ENCODE measurements at regions not wholly inside any gene's neighbourhood (a gene's known extent, or its start where the extent isn't known, plus 50 kb on each side); places are given as distances from the start of the nearest gene placed in this dataset.
"Not testable (repeated sequence)": the region's sequence is repeated elsewhere in the genome, so short reads cannot be mapped to it uniquely, and the experiment has no call there.

- Histone ChIP-seq H3K9me3 (ENCODE audit: control insufficient read depth, low read length) (no peaks in the 10 kb centered on the region), H3K27ac (ENCODE audit: low read length) (no peak overlapping the region), H3K27me3 (ENCODE audit: control insufficient read depth, insufficient read depth) (no peaks in the 10 kb centered on the region), H3K4me3 (ENCODE audit: low read length) (no peak overlapping the region), H3K4me1 (ENCODE audit: control insufficient read depth, insufficient read depth, low read length) (no peaks in the 10 kb centered on the region)
- DNase-seq (no peak), ATAC-seq (no peak)
- intact Hi-C loops (cut with DNase I), result no loop called here
- 74% methylated on average over 5 of the region's 5 CpGs for WGBS
Measured at GRCh38 chr4:77347351-77347966, 190.5 kb downstream of the CCNG2 start.

GRCh38 chr4:77348815-77349214, 191.8 kb downstream of the CCNG2 start:
- ATAC-seq, result no peak
- intact Hi-C loops (cut with DNase I), result no loop called here

GRCh38 chr4:77349364-77349763, 192.4 kb downstream of the CCNG2 start:
- intact Hi-C loops (cut with DNase I), result no loop called here
- H3K9me3 ChIP-seq (ENCODE audit: control insufficient read depth, low read length), result no peaks in the 10 kb centered on the region

More at GRCh38 chr4:77348815-77349214, 191.8 kb downstream of the CCNG2 start:
- Histone ChIP-seq H3K27ac (ENCODE audit: low read length) (no peak overlapping the region), H3K27me3 (ENCODE audit: control insufficient read depth, insufficient read depth) (no peaks in the 10 kb centered on the region), H3K4me3 (ENCODE audit: low read length) (no peak overlapping the region), H3K9me3 (ENCODE audit: control insufficient read depth, low read length) (no peaks in the 10 kb centered on the region), H3K4me1 (ENCODE audit: control insufficient read depth, insufficient read depth, low read length) (no peaks in the 10 kb centered on the region)
- no peak for DNase-seq

DNA sequence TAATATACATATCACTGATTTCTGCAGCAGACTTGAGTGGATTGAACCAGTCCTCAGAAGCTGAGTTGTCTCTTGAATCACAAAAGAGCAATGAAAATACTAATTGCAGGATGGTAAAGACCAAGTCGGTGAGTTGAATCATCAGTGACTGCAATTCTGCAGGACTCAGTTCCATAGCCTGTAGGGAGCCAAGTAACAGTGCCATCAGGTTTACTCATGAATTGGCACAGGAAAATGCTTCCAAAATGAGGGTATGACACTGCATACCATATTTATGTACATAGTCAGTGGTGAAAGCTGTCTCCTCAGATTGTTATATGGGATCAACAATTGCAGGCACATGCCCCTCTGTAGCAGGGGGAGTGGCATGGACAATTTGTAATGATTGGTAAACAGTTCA, 192.8 kb downstream of the CCNG2 start:
- WGBS, result 85% methylated on average over 1 of the region's 1 CpG
- no peaks in the 10 kb centered on the region for H3K27me3 ChIP-seq (ENCODE audit: control insufficient read depth, insufficient read depth)
- ATAC-seq, result no peak
- no peaks in the 10 kb centered on the region for H3K9me3 ChIP-seq (ENCODE audit: control insufficient read depth, low read length)
- H3K4me3 ChIP-seq (ENCODE audit: low read length), result no peak overlapping the region
- no peaks in the 10 kb centered on the region for H3K4me1 ChIP-seq (ENCODE audit: control insufficient read depth, insufficient read depth, low read length)
- intact Hi-C loops (cut with DNase I), result no loop called here
- no peak overlapping the region for H3K27ac ChIP-seq (ENCODE audit: low read length)
- no peak for DNase-seq

More at GRCh38 chr4:77349364-77349763, 192.4 kb downstream of the CCNG2 start:
- ATAC-seq (no peak), DNase-seq (no peak)
- no peak overlapping the region for H3K27ac ChIP-seq (ENCODE audit: low read length)
- H3K27me3 ChIP-seq (ENCODE audit: control insufficient read depth, insufficient read depth), result no peaks in the 10 kb centered on the region
- no peak overlapping the region for H3K4me3 ChIP-seq (ENCODE audit: low read length)
- WGBS, result 80% methylated on average over 3 of the region's 3 CpGs
- H3K4me1 ChIP-seq (ENCODE audit: control insufficient read depth, insufficient read depth, low read length), result no peaks in the 10 kb centered on the region

- Histone ChIP-seq H3K27ac (ENCODE audit: low read length) (no peak overlapping the region), H3K4me3 (ENCODE audit: low read length) (no peak overlapping the region), H3K27me3 (ENCODE audit: control insufficient read depth, insufficient read depth) (no peaks in the 10 kb centered on the region), H3K9me3 (ENCODE audit: control insufficient read depth, low read length) (no peaks in the 10 kb centered on the region), H3K4me1 (ENCODE audit: control insufficient read depth, insufficient read depth, low read length) (no peaks in the 10 kb centered on the region)
- DNase-seq (no peak), ATAC-seq (no peak)
- WGBS, result 97% methylated on average over 1 of the region's 1 CpG
- intact Hi-C loops (cut with DNase I), result no loop called here
Measured at GRCh38 chr4:77352192-77352591, 195.2 kb downstream of the CCNG2 start.

GRCh38 chr4:77353724-77354315, 196.8 kb downstream of the CCNG2 start:
- ATAC-seq, result peak in 1 of 2 donors; percentile 25
- intact Hi-C loops (cut with DNase I); H3K9me3 ChIP-seq (ENCODE audit: control insufficient read depth, low read length); H3K27me3 ChIP-seq (ENCODE audit: control insufficient read depth, insufficient read depth); H3K4me3 ChIP-seq (ENCODE audit: low read length); DNase-seq; H3K4me1 ChIP-seq (ENCODE audit: control insufficient read depth, insufficient read depth, low read length); H3K27ac ChIP-seq (ENCODE audit: low read length): not testable (repeated sequence)
- 66% methylated on average over 4 of the region's 5 CpGs for WGBS

GRCh38 chr4:77354550-77354949, 197.5 kb downstream of the CCNG2 start:
- intact Hi-C loops (cut with DNase I), result no loop called here
- Histone ChIP-seq H3K27ac (ENCODE audit: low read length) (no peak overlapping the region), H3K27me3 (ENCODE audit: control insufficient read depth, insufficient read depth) (no peaks in the 10 kb centered on the region), H3K9me3 (ENCODE audit: control insufficient read depth, low read length) (no peaks in the 10 kb centered on the region), H3K4me1 (ENCODE audit: control insufficient read depth, insufficient read depth, low read length) (no peaks in the 10 kb centered on the region), H3K4me3 (ENCODE audit: low read length) (no peak overlapping the region)
- no peak for DNase-seq
- WGBS, result 38% methylated on average over 1 of the region's 1 CpG
- ATAC-seq, result no peak

DNA sequence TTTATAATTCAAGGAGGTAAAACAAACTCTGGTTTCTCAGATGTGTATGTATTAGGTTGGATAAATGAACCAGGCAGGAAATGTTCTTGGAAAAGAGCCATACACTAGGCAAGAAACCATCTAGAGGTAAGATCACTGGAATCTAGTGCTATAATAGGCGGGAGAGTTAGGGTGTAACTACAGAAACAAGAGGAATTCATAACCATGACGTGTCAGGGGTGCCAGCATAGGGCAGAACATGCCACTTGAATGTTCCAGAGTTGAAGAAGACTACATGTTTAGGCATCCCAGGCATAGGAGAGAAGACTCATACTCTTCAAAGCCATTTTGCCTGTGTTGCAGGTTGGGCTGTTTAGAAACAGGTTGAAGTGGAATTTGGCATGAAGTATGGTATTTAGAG, 198.7 kb downstream of the CCNG2 start:
- no peaks in the 10 kb centered on the region for H3K27me3 ChIP-seq (ENCODE audit: control insufficient read depth, insufficient read depth)
- H3K9me3 ChIP-seq (ENCODE audit: control insufficient read depth, low read length), result no peaks in the 10 kb centered on the region
- H3K27ac ChIP-seq (ENCODE audit: low read length), result no peak overlapping the region
- ATAC-seq, result no peak
- no peak for DNase-seq
- H3K4me1 ChIP-seq (ENCODE audit: control insufficient read depth, insufficient read depth, low read length), result no peaks in the 10 kb centered on the region
- intact Hi-C loops (cut with DNase I), result loop anchor here (5.0 kb wide), 1 partner anchor 113 kb away; no protein-coding TSS in a partner anchor
- 90% methylated on average over 2 of the region's 2 CpGs for WGBS
- H3K4me3 ChIP-seq (ENCODE audit: low read length), result no peak overlapping the region

DNA sequence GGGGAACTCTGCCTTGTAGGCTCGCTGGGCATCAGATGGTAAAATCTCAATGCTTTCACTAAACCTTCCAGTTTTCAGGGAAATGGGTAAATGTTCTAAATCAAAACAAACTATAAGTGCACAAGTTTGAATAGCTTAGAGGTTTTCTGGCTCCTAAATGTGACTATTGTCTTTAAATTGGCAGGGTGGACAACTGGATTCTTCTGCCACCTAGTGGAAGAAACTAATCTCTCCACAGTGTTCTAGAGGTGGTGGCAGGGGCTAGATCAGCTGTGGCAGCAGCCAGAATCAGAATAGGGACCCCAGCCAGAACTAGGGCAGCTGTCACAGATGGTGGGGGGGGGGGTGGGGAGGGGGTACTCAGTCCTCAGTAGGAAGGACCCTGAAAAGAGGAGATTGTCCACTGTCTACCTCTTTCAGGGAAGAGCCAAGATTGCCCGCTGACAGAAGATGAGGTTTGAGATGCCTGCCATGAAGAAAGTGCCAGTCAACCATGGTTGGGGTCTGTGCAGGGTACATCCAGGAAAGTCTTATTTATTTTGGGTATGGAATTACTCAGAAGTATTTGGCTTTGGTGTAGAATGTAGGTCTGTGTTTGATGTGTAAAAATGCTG, 201.4 kb downstream of the CCNG2 start:
- WGBS, result 85% methylated on average over 2 of the region's 2 CpGs
- H3K4me1 ChIP-seq (ENCODE audit: control insufficient read depth, insufficient read depth, low read length), result no peaks in the 10 kb centered on the region
- intact Hi-C loops (cut with DNase I), result loop anchor here (5.0 kb wide), 1 partner anchor 116 kb away; no protein-coding TSS in a partner anchor

DNA sequence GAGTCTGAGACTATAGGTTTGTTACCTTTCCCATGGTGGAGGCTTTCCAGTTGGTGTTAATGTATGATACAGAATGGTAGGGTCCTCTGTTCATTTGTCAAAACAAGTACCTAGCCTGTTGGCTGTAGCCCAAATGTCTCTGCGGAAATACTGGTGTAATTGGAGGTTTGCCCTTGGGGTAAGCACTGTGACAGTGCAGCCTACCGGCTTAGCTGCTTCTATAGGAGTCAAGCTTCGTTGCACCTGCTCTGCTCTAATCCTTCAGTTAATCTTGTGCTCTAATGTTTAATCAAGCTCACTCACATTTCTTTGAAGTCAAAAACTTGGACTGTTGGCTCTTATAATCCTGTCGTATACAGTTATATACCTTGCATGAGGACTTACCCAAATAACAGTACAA, 203.4 kb downstream of the CCNG2 start:
- no peak for DNase-seq
- intact Hi-C loops (cut with DNase I), result no loop called here
- Histone ChIP-seq H3K4me1 (ENCODE audit: control insufficient read depth, insufficient read depth, low read length) (no peaks in the 10 kb centered on the region), H3K27me3 (ENCODE audit: control insufficient read depth, insufficient read depth) (no peaks in the 10 kb centered on the region), H3K4me3 (ENCODE audit: low read length) (no peak overlapping the region), H3K27ac (ENCODE audit: low read length) (no peak overlapping the region), H3K9me3 (ENCODE audit: control insufficient read depth, low read length) (no peaks in the 10 kb centered on the region)
- 73% methylated on average over 4 of the region's 4 CpGs for WGBS
- ATAC-seq, result no peak

More for the DNA sequence above, 201.4 kb downstream of the CCNG2 start:
- ATAC-seq, result peak; percentile 46 to 59
- no peaks in the 10 kb centered on the region for H3K9me3 ChIP-seq (ENCODE audit: control insufficient read depth, low read length)
- no peak overlapping the region for H3K27ac ChIP-seq (ENCODE audit: low read length)
- H3K4me3 ChIP-seq (ENCODE audit: low read length), result no peak overlapping the region
- DNase-seq, result no peak
- H3K27me3 ChIP-seq (ENCODE audit: control insufficient read depth, insufficient read depth), result no peaks in the 10 kb centered on the region

- DNase-seq; intact Hi-C loops (cut with DNase I); H3K4me1 ChIP-seq (ENCODE audit: control insufficient read depth, insufficient read depth, low read length); H3K27ac ChIP-seq (ENCODE audit: low read length); H3K9me3 ChIP-seq (ENCODE audit: control insufficient read depth, low read length); H3K4me3 ChIP-seq (ENCODE audit: low read length); H3K27me3 ChIP-seq (ENCODE audit: control insufficient read depth, insufficient read depth): not testable (repeated sequence)
- WGBS, result 70% methylated on average over 3 of the region's 4 CpGs
- peak in 1 of 2 donors; percentile 55 for ATAC-seq
Measured at GRCh38 chr4:77366876-77367275, 209.9 kb downstream of the CCNG2 start.

All from right cardiac atrium (tissue), 5 donors.